Bronchial epithelial cell (primary cell): ENCODE measurements at regions not wholly inside any gene's neighbourhood (a gene's known extent, or its start where the extent isn't known, plus 50 kb on each side); places are given as distances from the start of the nearest gene placed in this dataset.

Source experiments
- DNase-seq: peaks from one replicate; pipeline ENCODE4 v3.0.0-alpha.2; 2010; ENCODE audit warnings: low read depth
- FAIRE-seq: peaks from 2 replicates; lab custom pipeline; 2011; peaks lifted over from hg19 to GRCh38; lab: Jason Lieb, UNC
- H3K27me3 ChIP-seq: 2 replicates; pipeline ENCODE4 v1.5.1; 2011; ENCODE audit warnings: low read length; ENCODE audit not compliant: control insufficient read depth, insufficient read depth
- H3K36me3 ChIP-seq: 2 replicates; pipeline ENCODE4 v1.5.1; 2011; ENCODE audit warnings: low read length; ENCODE audit not compliant: control insufficient read depth, insufficient read depth
- H3K4me3 ChIP-seq: 2 replicates; pipeline ENCODE4 v1.5.1; 2011; ENCODE audit warnings: mild to moderate bottlenecking, low read depth, low read length, control low read depth
- CTCF ChIP-seq: IDR thresholded peaks from 2 replicates; pipeline ENCODE4 v1.5.1; 2011; ENCODE audit warnings: mild to moderate bottlenecking, moderate library complexity, low read length, control low read depth, inconsistent platforms; ENCODE audit not compliant: insufficient read depth, severe bottlenecking

DNA sequence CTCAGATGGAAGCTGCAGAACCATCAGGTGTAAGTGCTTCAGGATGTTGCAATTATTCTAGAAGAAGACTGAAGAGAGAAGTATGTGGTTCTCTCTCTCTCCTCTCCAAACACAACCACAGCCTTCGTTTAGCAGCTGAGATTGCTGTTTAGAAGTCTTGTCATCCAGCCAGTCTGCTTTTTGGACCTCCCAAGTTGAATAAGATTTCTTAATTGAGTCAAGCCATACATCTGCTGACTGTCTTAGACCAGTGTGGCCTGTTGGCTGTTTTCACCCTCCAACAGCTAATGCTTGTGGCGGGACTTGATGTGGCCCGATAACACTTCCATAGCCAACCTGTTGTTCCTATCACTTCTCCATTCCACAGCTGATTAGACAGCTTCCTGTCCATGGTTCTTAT lies 91.3 kb upstream of the TMEM17 start:
- no peak for TF ChIP-seq CTCF
- FAIRE-seq (no peak), DNase-seq (no peak)
- Histone ChIP-seq H3K27me3 (no peaks in the 10 kb centered on the region), H3K36me3 (no peaks in the 10 kb centered on the region), H3K4me3 (no peak overlapping the region)

DNA sequence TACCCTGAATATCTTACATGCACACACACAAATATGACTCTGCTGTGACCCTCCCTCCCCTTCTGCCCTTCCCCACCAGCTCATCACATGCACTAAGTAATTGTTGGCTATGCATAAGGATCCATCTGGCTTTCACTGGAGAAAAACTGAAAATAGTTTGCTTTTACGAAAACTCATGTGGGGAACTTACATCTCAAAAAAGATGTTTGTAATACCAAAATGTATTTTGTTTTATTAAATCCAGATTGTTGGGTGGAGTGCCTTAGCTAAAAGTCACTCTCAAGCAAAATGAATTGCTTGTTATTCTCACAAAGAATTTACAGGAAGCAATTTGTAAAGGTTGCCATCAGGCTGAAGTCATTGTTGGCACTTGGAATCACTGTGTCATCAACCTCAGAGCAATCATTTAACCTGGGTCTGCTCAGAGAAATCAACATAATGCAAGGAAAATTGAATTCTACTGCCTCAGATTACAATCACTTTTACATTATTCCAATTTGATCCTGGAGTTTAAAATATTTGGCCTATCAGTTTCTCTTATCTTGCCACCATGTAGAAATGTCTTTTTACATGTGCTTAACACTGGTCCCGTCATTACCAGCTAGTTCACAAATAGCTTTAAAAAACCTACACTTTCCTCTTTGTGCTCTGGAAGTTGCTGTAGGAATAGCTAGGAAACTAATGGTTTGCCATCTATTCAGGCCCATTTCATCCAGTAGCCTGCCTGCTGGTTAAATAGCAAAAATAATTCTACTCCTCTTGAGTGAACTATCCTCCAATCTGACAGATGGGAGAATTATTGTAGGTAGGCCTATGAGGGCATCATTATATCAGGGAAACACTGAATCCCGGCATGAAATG lies 90.3 kb upstream of the TMEM17 start:
- FAIRE-seq (no peak), DNase-seq (peak; percentile 51)
- Histone ChIP-seq H3K27me3 (no peaks in the 10 kb centered on the region), H3K36me3 (no peaks in the 10 kb centered on the region), H3K4me3 (no peak overlapping the region)
- no peak for TF ChIP-seq CTCF

DNA sequence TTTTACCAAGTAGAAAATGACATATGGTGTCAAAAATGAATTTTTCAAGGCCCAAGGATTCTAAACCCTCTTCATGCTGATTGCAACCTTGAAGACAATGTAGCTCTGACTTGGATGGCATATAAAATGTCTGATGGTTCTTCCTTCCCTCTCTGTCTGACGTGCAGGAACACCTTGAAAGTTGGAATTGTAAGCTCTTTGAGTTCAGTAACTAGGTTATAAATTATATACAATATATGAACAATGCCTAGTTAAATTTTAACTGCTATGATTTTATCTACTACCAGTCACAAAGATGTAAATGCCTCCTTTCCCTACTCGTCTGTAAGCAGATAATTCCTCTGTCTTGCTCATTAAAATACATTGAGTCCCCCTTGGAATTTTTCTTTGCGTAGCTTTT lies 89.5 kb upstream of the TMEM17 start:
- DNase-seq (no peak), FAIRE-seq (no peak)
- no peak for TF ChIP-seq CTCF
- Histone ChIP-seq H3K4me3 (no peak overlapping the region), H3K36me3 (no peaks in the 10 kb centered on the region), H3K27me3 (no peaks in the 10 kb centered on the region)

GRCh38 chr2:62593825-62594224 lies 87.8 kb upstream of the TMEM17 start:
- no peaks in the 10 kb centered on the region for H3K36me3 ChIP-seq
- no peak overlapping the region for H3K4me3 ChIP-seq
- FAIRE-seq = no peak
- H3K27me3 ChIP-seq = no peaks in the 10 kb centered on the region
- TF ChIP-seq CTCF = no peak
- DNase-seq = no peak

- TF ChIP-seq CTCF = no peak
- no peak for FAIRE-seq
- no peak overlapping the region for H3K4me3 ChIP-seq
Measured at GRCh38 chr2:62591491-62591890, 85.5 kb upstream of the TMEM17 start.

More at GRCh38 chr2:62591491-62591890, 85.5 kb upstream of the TMEM17 start:
- DNase-seq = no peak
- Histone ChIP-seq H3K36me3 (no peaks in the 10 kb centered on the region), H3K27me3 (no peaks in the 10 kb centered on the region)
